Endothelial cell of umbilical vein (primary cell): ENCODE measurements at regions not wholly inside any gene's neighbourhood (a gene's known extent, or its start where the extent isn't known, plus 50 kb on each side); places are given as distances from the start of the nearest gene placed in this dataset.

ENCODE experiments used
- BruUV-seq: library from RNA; stranded (reverse); fragments of 400-500 nt; replicated peaks from 2 replicates; lab custom pipeline; 2021; lab: Mats Ljungman, UMichigan
- CTCF ChIA-PET: fragments of 300-600, 350-600 bp; sonication (Branson Sonifier 250); formaldehyde crosslinking; loops from one replicate; lab custom pipeline; 2021; ENCODE audit warnings: antibody characterized with exemption, inconsistent platforms; lab: Charles Lee
- POLR2A ChIA-PET: fragments of 300-600, 350-600 bp; sonication (Branson Sonifier 250); formaldehyde crosslinking; loops from one replicate; lab custom pipeline; 2021; ENCODE audit warnings: antibody characterized with exemption, inconsistent platforms; lab: Charles Lee
- DNase-seq: peaks from one replicate; pipeline ENCODE4 v3.0.0-alpha.2; 2011; ENCODE audit warnings: low read depth, low spot score
- FAIRE-seq: peaks from 2 replicates; lab custom pipeline; 2011; peaks lifted over from hg19 to GRCh38; lab: Jason Lieb, UNC
- H2AFZ ChIP-seq: 2 replicates; pipeline ENCODE4 v1.6.0; 2012; ENCODE audit warnings: low read depth, low read length, control low read depth, inconsistent platforms
- H3K27ac ChIP-seq: 2 replicates; pipeline ENCODE4 v1.5.1; 2011; ENCODE audit warnings: low read depth, mild to moderate bottlenecking, control low read depth, low read length, moderate library complexity; ENCODE audit not compliant: insufficient read depth
- H3K27me3 ChIP-seq, 2 experiments: 2 replicates each; pipeline versions ENCODE4 v1.6.0 to v1.6.1; 2011; ENCODE audit warnings: low read length in 2 of 2, mixed read lengths in 1 of 2; ENCODE audit not compliant: control insufficient read depth in 2 of 2, insufficient read depth in 2 of 2
- H3K36me3 ChIP-seq, 2 experiments: 2 replicates in 1 of 2; 3 replicates in 1 of 2; pipeline ENCODE4 v1.5.1; 2011; ENCODE audit warnings: low read length in 2 of 2, mild to moderate bottlenecking in 1 of 2, moderate library complexity in 1 of 2; ENCODE audit not compliant: control insufficient read depth in 2 of 2, insufficient read depth in 2 of 2; ENCODE audit errors: extremely low read depth in 1 of 2
- H3K4me1 ChIP-seq: 3 replicates; pipeline ENCODE4 v1.5.1; 2011; ENCODE audit warnings: mild to moderate bottlenecking, low read length; ENCODE audit not compliant: control insufficient read depth, insufficient read depth; ENCODE audit errors: extremely low read depth
- H3K4me2 ChIP-seq: 2 replicates; pipeline ENCODE4 v1.6.1; 2011; ENCODE audit warnings: low read length, control low read depth, mixed read lengths; ENCODE audit not compliant: insufficient read depth
- H3K4me3 ChIP-seq, 3 experiments: fragments of 200-600 bp in 1 of 3; sonication (generic), shearing (Covaris generic) in 1 of 3; replicated peaks in 1 of 3; 2 replicates each; pipeline ENCODE4 v1.5.1; 2011 to 2016; ENCODE audit warnings: control low read depth in 3 of 3, low read length in 3 of 3, mild to moderate bottlenecking in 2 of 3, inconsistent platforms in 1 of 3, low read depth in 1 of 3, moderate library complexity in 1 of 3; ENCODE audit not compliant: insufficient read depth in 1 of 3
- H3K79me2 ChIP-seq: 2 replicates; pipeline ENCODE4 v1.6.0; 2012; ENCODE audit warnings: low read length, inconsistent platforms; ENCODE audit not compliant: control insufficient read depth, insufficient read depth
- H3K9ac ChIP-seq: replicated peaks from 2 replicates; pipeline ENCODE3; 2011; ENCODE audit warnings: low read length, control low read depth; ENCODE audit not compliant: insufficient read depth; ENCODE audit errors: extremely low read depth
- H3K9me1 ChIP-seq: replicated peaks from 3 replicates; pipeline ENCODE4 v1.6.0; 2011; ENCODE audit warnings: mild to moderate bottlenecking, low read length; ENCODE audit not compliant: control insufficient read depth, insufficient read depth; ENCODE audit errors: extremely low read depth
- H3K9me3 ChIP-seq: replicated peaks from 2 replicates; pipeline ENCODE4 v1.5.1; 2012; ENCODE audit warnings: low read length, inconsistent platforms; ENCODE audit not compliant: control insufficient read depth, insufficient read depth
- H4K20me1 ChIP-seq: replicated peaks from 2 replicates; pipeline ENCODE3; 2011; ENCODE audit warnings: mild to moderate bottlenecking, low read length; ENCODE audit not compliant: control insufficient read depth, insufficient read depth; ENCODE audit errors: extremely low read depth
- CTCF ChIP-seq, 2 donors: IDR thresholded peaks; 1 replicate in 1 of 2; 2 replicates in 1 of 2; pipeline ENCODE4 v1.5.1; 2011; ENCODE audit warnings: low read length in 2 of 2, mild to moderate bottlenecking in 2 of 2, moderate library complexity in 2 of 2, control low read depth in 1 of 2, inconsistent platforms in 1 of 2, low read depth in 1 of 2; ENCODE audit not compliant: insufficient read depth in 1 of 2; ENCODE audit errors: extremely low read depth in 1 of 2
- EZH2 ChIP-seq: IDR thresholded peaks from 2 replicates; pipeline ENCODE4 v1.6.1; 2012; ENCODE audit warnings: borderline replicate concordance, low read depth, mild to moderate bottlenecking, moderate library complexity, low read length, inconsistent platforms; ENCODE audit not compliant: severe bottlenecking
- FOS ChIP-seq: IDR thresholded peaks from 2 replicates; pipeline ENCODE4 v1.6.1; 2011; ENCODE audit warnings: mild to moderate bottlenecking, low read length, moderate library complexity, borderline replicate concordance; ENCODE audit not compliant: insufficient read depth
- GATA2 ChIP-seq: IDR thresholded peaks from 2 replicates; pipeline ENCODE4 v1.7.0; 2011; ENCODE audit warnings: low read depth, mild to moderate bottlenecking, moderate library complexity, mixed read lengths, low read length; ENCODE audit not compliant: insufficient read length, insufficient read depth
- JUN ChIP-seq: IDR thresholded peaks from 2 replicates; pipeline ENCODE4 v1.6.1; 2011; ENCODE audit warnings: borderline replicate concordance, low read depth; ENCODE audit not compliant: insufficient read length, insufficient read depth
- MAX ChIP-seq: IDR thresholded peaks from 2 replicates; pipeline ENCODE4 v1.6.1; 2011; ENCODE audit not compliant: insufficient read depth, insufficient read length
- MYC ChIP-seq: IDR thresholded peaks from one replicate; pipeline ENCODE4 v1.6.1; 2011; ENCODE audit warnings: mild to moderate bottlenecking, low read depth, low read length
- POLR2A ChIP-seq: IDR thresholded peaks from 2 replicates; pipeline ENCODE4 v1.6.1; 2012; ENCODE audit warnings: low read depth, mild to moderate bottlenecking, control low read depth, low read length
- POLR2AphosphoS5 ChIP-seq: IDR thresholded peaks from 2 replicates; pipeline ENCODE4 v1.6.1; 2012; ENCODE audit warnings: low read depth, mild to moderate bottlenecking, control low read depth, low read length, moderate library complexity; ENCODE audit not compliant: insufficient read depth
- dilution Hi-C: fragments of 300-500 bp; cut with MboI; formaldehyde crosslinking; loops from one replicate; pipeline ENCODE4 v1.15.0; 2019; ENCODE audit warnings: low sequenced_read_pairs; ENCODE audit not compliant: extremely low pct_ligation_motif_present
- intact Hi-C: fragments of 100-400 bp; cut with micrococcal nuclease; formaldehyde crosslinking; loops from one replicate; pipeline ENCODE4 v1.10.0; 2022

GRCh38 chr14:36245223-36245622 lies 68.7 kb upstream of the PTCSC3 start:
- dilution Hi-C loops (no loop called here), intact Hi-C loops (no loop called here)
- Histone ChIP-seq H3K4me1 (no peaks in the 10 kb centered on the region), H3K9ac (no peak overlapping the region), H3K36me3 (no peaks in the 10 kb centered on the region), H3K27me3 (no peaks in the 10 kb centered on the region), H3K9me1 (no peaks in the 10 kb centered on the region), H3K4me2 (no peak overlapping the region), H3K4me3 (no peak overlapping the region), H3K79me2 (no peaks in the 10 kb centered on the region), H3K9me3 (no peaks in the 10 kb centered on the region), H4K20me1 (no peaks in the 10 kb centered on the region), H2AFZ (no peak overlapping the region), H3K27ac (no peak overlapping the region)
- CTCF ChIA-PET, result no interaction called here
- FAIRE-seq (no peak), DNase-seq (no peak)
- no TSS peak for BruUV-seq
- TF ChIP-seq POLR2AphosphoS5 (no peak), POLR2A (no peak), MYC (no peak), MAX (no peak), FOS (no peak), JUN (no peak), CTCF (IDR thresholded peaks at IDR 0.05; ENCODE audit: extremely low read depth in 1 of 2, insufficient read depth in 1 of 2, low read depth in 1 of 2, low read length in 2 of 2) (no peak), EZH2 (no peak), GATA2 (no peak)
- POLR2A ChIA-PET, result no interaction called here
